ENCODE measurements at regions not wholly inside any gene's neighbourhood (a gene's known extent, or its start where the extent isn't known, plus 50 kb on each side); places are given as distances from the start of the nearest gene placed in this dataset.
A peak's percentile ranks its signal among the peaks of the same experiment; 100 is the strongest.
"Not testable (repeated sequence)": the region's sequence is repeated elsewhere in the genome, so short reads cannot be mapped to it uniquely, and the experiment has no call there.

GRCh38 chr11:123344790-123345357, 85.2 kb upstream of the GRAMD1B start:
- H3K4me3 Mint-ChIP-seq = no peak overlapping the region
- H3K4me1 Mint-ChIP-seq = peaks cover 7% of the 10 kb centered on the region
- H3K9me3 Mint-ChIP-seq = peaks cover 2% of the 10 kb centered on the region
- H3K27ac Mint-ChIP-seq (ENCODE audit: unreplicated experiment) = no peak overlapping the region
- no peaks in the 10 kb centered on the region for H3K36me3 Mint-ChIP-seq (ENCODE audit: low read depth)
- DNase-seq (ENCODE audit: low read depth, low spot score) = no peak
- no peaks in the 10 kb centered on the region for H3K27me3 Mint-ChIP-seq (ENCODE audit: low read depth)
- no peak for TF ChIP-seq CTCF (conservative IDR thresholded peaks at IDR 0.05)

- not testable (repeated sequence) for H3K9me3 Mint-ChIP-seq; H3K36me3 Mint-ChIP-seq (ENCODE audit: low read depth); H3K4me1 Mint-ChIP-seq; H3K4me3 Mint-ChIP-seq; H3K27me3 Mint-ChIP-seq (ENCODE audit: low read depth); H3K27ac Mint-ChIP-seq (ENCODE audit: unreplicated experiment); DNase-seq (ENCODE audit: low read depth, low spot score)
These were observed 85.9 kb upstream of the GRAMD1B start for GRCh38 chr11:123344188-123344587.

- TF ChIP-seq CTCF (conservative IDR thresholded peaks at IDR 0.05) = no peak
- Mint-ChIP-seq H3K4me1 (no peaks in the 10 kb centered on the region), H3K4me3 (no peak overlapping the region), H3K27me3 (ENCODE audit: low read depth) (peaks cover 3% of the 10 kb centered on the region), H3K27ac (ENCODE audit: unreplicated experiment) (no peak overlapping the region), H3K9me3 (peaks cover 2% of the 10 kb centered on the region), H3K36me3 (ENCODE audit: low read depth) (no peaks in the 10 kb centered on the region)
- DNase-seq (ENCODE audit: low read depth, low spot score) = no peak
These were observed 90.9 kb upstream of the GRAMD1B start for GRCh38 chr11:123338997-123339752.

- Mint-ChIP-seq H3K4me3 (no peak overlapping the region), H3K9me3 (peaks cover 2% of the 10 kb centered on the region), H3K36me3 (ENCODE audit: low read depth) (no peaks in the 10 kb centered on the region), H3K27me3 (ENCODE audit: low read depth) (peaks cover 3% of the 10 kb centered on the region), H3K27ac (ENCODE audit: unreplicated experiment) (peak overlapping the region; percentile 60), H3K4me1 (no peaks in the 10 kb centered on the region)
- no peak for DNase-seq (ENCODE audit: low read depth, low spot score)
- no peak for TF ChIP-seq CTCF (conservative IDR thresholded peaks at IDR 0.05)
These were observed 91.7 kb upstream of the GRAMD1B start for GRCh38 chr11:123338266-123338800.

- no peak overlapping the region for H3K27ac Mint-ChIP-seq (ENCODE audit: unreplicated experiment)
- no peaks in the 10 kb centered on the region for H3K36me3 Mint-ChIP-seq (ENCODE audit: low read depth)
- DNase-seq (ENCODE audit: low read depth, low spot score) = no peak
- H3K9me3 Mint-ChIP-seq = peaks cover 2% of the 10 kb centered on the region
- no peak overlapping the region for H3K4me3 Mint-ChIP-seq
- H3K4me1 Mint-ChIP-seq = peaks cover 15% of the 10 kb centered on the region
- peaks cover 3% of the 10 kb centered on the region for H3K27me3 Mint-ChIP-seq (ENCODE audit: low read depth)
- TF ChIP-seq CTCF (conservative IDR thresholded peaks at IDR 0.05) = no peak
These were observed 95.1 kb upstream of the GRAMD1B start for GRCh38 chr11:123334925-123335324.

- peaks cover 24% of the 10 kb centered on the region for H3K4me1 Mint-ChIP-seq
- not testable (repeated sequence) for H3K4me3 Mint-ChIP-seq; H3K27me3 Mint-ChIP-seq (ENCODE audit: low read depth); H3K9me3 Mint-ChIP-seq; DNase-seq (ENCODE audit: low read depth, low spot score); H3K36me3 Mint-ChIP-seq (ENCODE audit: low read depth); H3K27ac Mint-ChIP-seq (ENCODE audit: unreplicated experiment)
These were observed 97.5 kb upstream of the GRAMD1B start for GRCh38 chr11:123332577-123332976.
